Left ventricle myocardium inferior (tissue), 1 donor: ENCODE measurements at regions not wholly inside any gene's neighbourhood (a gene's known extent, or its start where the extent isn't known, plus 50 kb on each side); places are given as distances from the start of the nearest gene placed in this dataset.

Experiments used
- DNase-seq: peaks from one replicate; pipeline ENCODE4 v3.0.0-alpha.2; 2020
- H3K27ac ChIP-seq: fragments of 200-600 bp; replicated peaks from 2 replicates; pipeline ENCODE4 v1.8.0; 2021
- H3K27me3 ChIP-seq: fragments of 200-600 bp; 2 replicates; pipeline ENCODE4 v1.8.0; 2021; ENCODE audit warnings: low read depth
- H3K36me3 ChIP-seq: fragments of 200-600 bp; 2 replicates; pipeline ENCODE4 v1.8.0; 2021
- H3K4me1 ChIP-seq: fragments of 200-600 bp; 2 replicates; pipeline ENCODE4 v1.8.0; 2021
- H3K4me3 ChIP-seq: fragments of 200-600 bp; 2 replicates; pipeline ENCODE4 v1.8.0; 2021; ENCODE audit warnings: mild to moderate bottlenecking, moderate library complexity
- H3K9me3 ChIP-seq: fragments of 200-600 bp; replicated peaks from 2 replicates; pipeline ENCODE4 v1.8.0; 2021
- intact Hi-C: fragments of 100-400 bp; cut with micrococcal nuclease; formaldehyde crosslinking; loops from one replicate; pipeline ENCODE4 v1.11.0; 2022
- TF ChIP-seq, protein P1 (sequence below): fragments of 200-600 bp; IDR thresholded peaks from 2 replicates; pipeline ENCODE4 v1.8.0; 2021; ENCODE audit warnings: antibody characterized with exemption, mild to moderate bottlenecking, borderline replicate concordance
- donor health status: DM: no; HTN: yes; CAD: no; lungs with severe emphysema.

DNA sequence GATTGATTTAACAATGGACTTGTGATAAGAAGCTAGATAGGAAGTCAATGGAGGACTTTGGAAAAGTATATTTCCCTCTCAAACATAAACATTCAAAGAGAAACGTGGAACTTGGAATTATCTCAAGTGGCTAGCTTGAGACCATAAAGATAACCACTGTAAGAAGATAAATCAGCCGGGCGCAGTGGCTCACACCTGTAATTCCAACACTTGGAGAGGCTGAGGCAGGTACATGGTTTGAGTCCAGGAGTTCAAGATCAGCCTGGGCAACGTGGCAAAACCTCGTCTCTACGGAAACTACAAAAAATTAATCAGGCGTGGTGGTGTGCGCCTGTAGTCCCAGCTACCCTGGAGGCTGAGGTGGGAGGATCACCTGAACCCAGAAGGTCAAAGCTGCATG lies 405.9 kb upstream of the ACVR2A start:
- Histone ChIP-seq H3K4me1 (no peaks in the 10 kb centered on the region), H3K27ac (no peak overlapping the region), H3K4me3 (no peak overlapping the region), H3K27me3 (no peaks in the 10 kb centered on the region), H3K9me3 (no peaks in the 10 kb centered on the region), H3K36me3 (no peaks in the 10 kb centered on the region)
- intact Hi-C loops: no loop called here
- TF ChIP-seq, protein P1, sequence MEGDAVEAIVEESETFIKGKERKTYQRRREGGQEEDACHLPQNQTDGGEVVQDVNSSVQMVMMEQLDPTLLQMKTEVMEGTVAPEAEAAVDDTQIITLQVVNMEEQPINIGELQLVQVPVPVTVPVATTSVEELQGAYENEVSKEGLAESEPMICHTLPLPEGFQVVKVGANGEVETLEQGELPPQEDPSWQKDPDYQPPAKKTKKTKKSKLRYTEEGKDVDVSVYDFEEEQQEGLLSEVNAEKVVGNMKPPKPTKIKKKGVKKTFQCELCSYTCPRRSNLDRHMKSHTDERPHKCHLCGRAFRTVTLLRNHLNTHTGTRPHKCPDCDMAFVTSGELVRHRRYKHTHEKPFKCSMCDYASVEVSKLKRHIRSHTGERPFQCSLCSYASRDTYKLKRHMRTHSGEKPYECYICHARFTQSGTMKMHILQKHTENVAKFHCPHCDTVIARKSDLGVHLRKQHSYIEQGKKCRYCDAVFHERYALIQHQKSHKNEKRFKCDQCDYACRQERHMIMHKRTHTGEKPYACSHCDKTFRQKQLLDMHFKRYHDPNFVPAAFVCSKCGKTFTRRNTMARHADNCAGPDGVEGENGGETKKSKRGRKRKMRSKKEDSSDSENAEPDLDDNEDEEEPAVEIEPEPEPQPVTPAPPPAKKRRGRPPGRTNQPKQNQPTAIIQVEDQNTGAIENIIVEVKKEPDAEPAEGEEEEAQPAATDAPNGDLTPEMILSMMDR: no peak
- DNase-seq: no peak

- H3K9me3 ChIP-seq: no peaks in the 10 kb centered on the region
- intact Hi-C loops: no loop called here
- no peaks in the 10 kb centered on the region for H3K36me3 ChIP-seq
- H3K4me1 ChIP-seq: no peaks in the 10 kb centered on the region
- TF ChIP-seq, protein P1: no peak
- no peak overlapping the region for H3K27ac ChIP-seq
- no peaks in the 10 kb centered on the region for H3K27me3 ChIP-seq
- no peak for DNase-seq
- no peak overlapping the region for H3K4me3 ChIP-seq
These were observed 411.0 kb upstream of the ACVR2A start for GRCh38 chr2:147433822-147434221.

GRCh38 chr2:147430408-147430807 lies 414.4 kb upstream of the ACVR2A start:
- TF ChIP-seq, protein P1: no peak
- no peaks in the 10 kb centered on the region for H3K4me1 ChIP-seq
- no peaks in the 10 kb centered on the region for H3K36me3 ChIP-seq
- intact Hi-C loops: no loop called here
- no peaks in the 10 kb centered on the region for H3K9me3 ChIP-seq
- no peaks in the 10 kb centered on the region for H3K27me3 ChIP-seq
- no peak overlapping the region for H3K27ac ChIP-seq
- H3K4me3 ChIP-seq: no peak overlapping the region
- no peak for DNase-seq

GRCh38 chr2:147428120-147428747 lies 416.6 kb upstream of the ACVR2A start:
- Histone ChIP-seq H3K36me3 (no peaks in the 10 kb centered on the region), H3K27ac (no peak overlapping the region), H3K27me3 (no peaks in the 10 kb centered on the region), H3K4me3 (no peak overlapping the region), H3K9me3 (no peaks in the 10 kb centered on the region), H3K4me1 (no peaks in the 10 kb centered on the region)
- intact Hi-C loops: no loop called here
- DNase-seq: no peak
- TF ChIP-seq, protein P1: no peak

GRCh38 chr2:147425437-147426029 lies 419.3 kb upstream of the ACVR2A start:
- Histone ChIP-seq H3K27me3 (no peaks in the 10 kb centered on the region), H3K9me3 (no peaks in the 10 kb centered on the region), H3K4me1 (no peaks in the 10 kb centered on the region), H3K27ac (no peak overlapping the region), H3K4me3 (no peak overlapping the region), H3K36me3 (no peaks in the 10 kb centered on the region)
- TF ChIP-seq, protein P1: no peak
- intact Hi-C loops: no loop called here
- no peak for DNase-seq
